ENCODE measurements at regions not wholly inside any gene's neighbourhood (a gene's known extent, or its start where the extent isn't known, plus 50 kb on each side); places are given as distances from the start of the nearest gene placed in this dataset.
A peak's percentile ranks its signal among the peaks of the same experiment; 100 is the strongest.
"Not testable (repeated sequence)": the region's sequence is repeated elsewhere in the genome, so short reads cannot be mapped to it uniquely, and the experiment has no call there.

GRCh38 chr12:28689398-28690175 is 459.5 kb upstream of the FAR2 start:
- no peak for DNase-seq (ENCODE audit: low read depth, low spot score)

GRCh38 chr12:28693565-28694219 is 455.4 kb upstream of the FAR2 start:
- DNase-seq (ENCODE audit: low read depth, low spot score), result no peak

- no peak for DNase-seq (ENCODE audit: low read depth, low spot score)
Measured at GRCh38 chr12:28698553-28698952, 450.5 kb upstream of the FAR2 start.

- no peak for DNase-seq (ENCODE audit: low read depth, low spot score)
Measured at GRCh38 chr12:28699029-28699428, 450.0 kb upstream of the FAR2 start.

- DNase-seq (ENCODE audit: low read depth, low spot score), result no peak
Measured at GRCh38 chr12:28700161-28700560, 448.9 kb upstream of the FAR2 start.

- DNase-seq (ENCODE audit: low read depth, low spot score), result no peak
Measured at GRCh38 chr12:28704477-28705169, 444.5 kb upstream of the FAR2 start.

- DNase-seq (ENCODE audit: low read depth, low spot score), result peak; percentile 85
Measured at GRCh38 chr12:28708918-28709371, 440.1 kb upstream of the FAR2 start.

- no peak for DNase-seq (ENCODE audit: low read depth, low spot score)
Measured at GRCh38 chr12:28709986-28710685, 438.9 kb upstream of the FAR2 start.

- DNase-seq (ENCODE audit: low read depth, low spot score), result no peak
Measured at GRCh38 chr12:28710882-28711281, 438.2 kb upstream of the FAR2 start.

- DNase-seq (ENCODE audit: low read depth, low spot score), result no peak
Measured at GRCh38 chr12:28711421-28711820, 437.7 kb upstream of the FAR2 start.

GRCh38 chr12:28742791-28743190 is 406.3 kb upstream of the FAR2 start:
- no peak for DNase-seq (ENCODE audit: low read depth, low spot score)

GRCh38 chr12:28746734-28747325 is 402.2 kb upstream of the FAR2 start:
- DNase-seq (ENCODE audit: low read depth, low spot score), result no peak

- DNase-seq (ENCODE audit: low read depth, low spot score), result no peak
Measured at GRCh38 chr12:28750946-28751685, 398.0 kb upstream of the FAR2 start.

GRCh38 chr12:28755027-28755426 is 394.1 kb upstream of the FAR2 start:
- DNase-seq (ENCODE audit: low read depth, low spot score), result no peak

- no peak for DNase-seq (ENCODE audit: low read depth, low spot score)
Measured at GRCh38 chr12:28759333-28759732, 389.7 kb upstream of the FAR2 start.

- DNase-seq (ENCODE audit: low read depth, low spot score), result not testable (repeated sequence)
Measured at GRCh38 chr12:28760040-28760903, 388.8 kb upstream of the FAR2 start.

- DNase-seq (ENCODE audit: low read depth, low spot score), result not testable (repeated sequence)
Measured at GRCh38 chr12:28761897-28762296, 387.2 kb upstream of the FAR2 start.

- no peak for DNase-seq (ENCODE audit: low read depth, low spot score)
Measured at GRCh38 chr12:28766398-28766797, 382.7 kb upstream of the FAR2 start.

- DNase-seq (ENCODE audit: low read depth, low spot score), result no peak
Measured at GRCh38 chr12:28767836-28768348, 381.2 kb upstream of the FAR2 start.

- no peak for DNase-seq (ENCODE audit: low read depth, low spot score)
Measured at GRCh38 chr12:28770322-28770721, 378.8 kb upstream of the FAR2 start.

Data from brain pericyte (primary cell).